ENCODE measurements at regions not wholly inside any gene's neighbourhood (a gene's known extent, or its start where the extent isn't known, plus 50 kb on each side); places are given as distances from the start of the nearest gene placed in this dataset.
"Not testable (repeated sequence)": the region's sequence is repeated elsewhere in the genome, so short reads cannot be mapped to it uniquely, and the experiment has no call there.

DNA sequence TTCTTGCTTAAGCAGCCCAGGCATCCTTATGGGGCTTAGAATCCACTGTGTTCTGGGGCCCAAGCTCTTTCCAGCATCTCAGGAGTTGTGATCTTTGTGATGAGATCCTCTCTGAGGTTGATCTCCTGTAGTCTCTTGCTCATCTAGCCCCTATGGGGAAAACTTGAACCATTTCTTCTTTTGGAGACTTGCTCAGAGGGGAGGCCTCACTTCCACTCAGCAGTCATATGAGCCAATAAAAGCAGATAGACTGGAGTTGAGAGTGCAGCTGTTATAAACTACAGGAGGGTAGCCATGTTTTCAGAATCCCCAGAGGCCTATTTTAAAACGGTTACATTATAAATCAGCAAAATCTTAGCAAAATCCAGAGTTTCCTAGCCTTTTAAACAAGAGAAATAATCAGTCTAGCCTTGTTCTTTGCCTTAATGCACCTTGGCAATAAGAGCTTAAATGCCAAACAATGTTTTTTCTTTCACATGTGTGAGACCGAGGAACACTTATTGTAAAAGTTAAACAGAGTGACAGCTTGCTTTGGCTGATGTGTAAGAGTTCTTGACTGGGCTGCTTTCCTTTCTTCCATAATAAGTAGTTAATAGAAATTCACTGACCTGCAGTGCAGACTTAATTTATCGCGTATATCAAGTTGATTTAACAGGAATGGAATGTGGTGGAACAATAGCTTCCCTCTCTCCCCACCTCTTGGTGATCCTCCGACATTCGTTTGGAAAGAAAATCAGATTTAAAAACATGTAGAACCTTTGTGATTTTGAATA is 168.3 kb downstream of the NEDD1 start:
- Histone ChIP-seq H3K9me3 (ENCODE audit: control extremely low read depth in 1 of 3, control insufficient read depth in 2 of 3, insufficient read depth in 1 of 3, low read length in 2 of 3) (no peaks in the 10 kb centered on the region), H3K4me1 (ENCODE audit: control insufficient read depth in 2 of 2, insufficient read depth in 2 of 2, low read length in 2 of 2) (no peaks in the 10 kb centered on the region), H3K4me2 (replicated peaks; ENCODE audit: low read depth, low read length, poor library complexity, severe bottlenecking) (no peak overlapping the region), H3K27me3 (replicated peaks in 1 of 4; ENCODE audit: control extremely low read depth in 1 of 4, control insufficient read depth in 3 of 4, insufficient read depth in 4 of 4, low read length in 3 of 4) (no peaks in the 10 kb centered on the region), H2AFZ (ENCODE audit: insufficient read depth, low read depth, low read length, poor library complexity, severe bottlenecking) (no peak overlapping the region), H3K79me2 (ENCODE audit: control insufficient read depth, insufficient read depth, low read length) (no peaks in the 10 kb centered on the region), H4K20me1 (ENCODE audit: control insufficient read depth, insufficient read depth, low read length, poor library complexity, severe bottlenecking) (no peaks in the 10 kb centered on the region), H3K4me3 (ENCODE audit: control extremely low read depth in 1 of 5, extremely low read depth in 1 of 5, insufficient read depth in 1 of 5, low read depth in 2 of 5, low read length in 4 of 5) (no peak overlapping the region), H3K36me3 (replicated peaks in 1 of 2; ENCODE audit: control extremely low read depth in 1 of 2, control insufficient read depth in 1 of 2, extremely low read depth in 1 of 2, insufficient read depth in 2 of 2, low read length in 1 of 2) (no peaks in the 10 kb centered on the region), H3K9ac (ENCODE audit: low read length) (no peak overlapping the region), H3K27ac (ENCODE audit: low read length in 2 of 2) (no peak overlapping the region)
- no peaks in the 10 kb centered on the region for H3K9me3 Mint-ChIP-seq (ENCODE audit: insufficient read depth)
- DNase-seq = no peak
- TF ChIP-seq EZH2 (IDR thresholded peaks at IDR 0.05; ENCODE audit: borderline replicate concordance, insufficient read depth, low read depth, low read length, poor library complexity, severe bottlenecking) = no peak
- no peak for TF ChIP-seq CTCF (IDR thresholded peaks at IDR 0.05)
- intact Hi-C loops (cut with micrococcal nuclease) = no loop called here
- CTCF ChIA-PET = no interaction called here
- H3K4me3 Mint-ChIP-seq = no peak overlapping the region
- POLR2A ChIA-PET = no interaction called here
- no peaks in the 10 kb centered on the region for H3K27me3 Mint-ChIP-seq
- no CpG with 5 or more reads among the region's 6 CpGs for WGBS (ENCODE audit: insufficient coverage)
- H3K27ac Mint-ChIP-seq = no peak overlapping the region
- H3K4me1 Mint-ChIP-seq = no peaks in the 10 kb centered on the region
- ATAC-seq (ENCODE audit: low read depth) = no peak

GRCh38 chr12:97075934-97076630 is 169.0 kb downstream of the NEDD1 start:
- Histone ChIP-seq H3K27me3 (replicated peaks in 1 of 4; ENCODE audit: control extremely low read depth in 1 of 4, control insufficient read depth in 3 of 4, insufficient read depth in 4 of 4, low read length in 3 of 4) (no peaks in the 10 kb centered on the region), H3K9me3 (ENCODE audit: control extremely low read depth in 1 of 3, control insufficient read depth in 2 of 3, insufficient read depth in 1 of 3, low read length in 2 of 3) (no peaks in the 10 kb centered on the region), H3K4me2 (replicated peaks; ENCODE audit: low read depth, low read length, poor library complexity, severe bottlenecking) (no peak overlapping the region), H2AFZ (ENCODE audit: insufficient read depth, low read depth, low read length, poor library complexity, severe bottlenecking) (no peak overlapping the region), H3K27ac (ENCODE audit: low read length in 2 of 2) (no peak overlapping the region), H3K4me1 (ENCODE audit: control insufficient read depth in 2 of 2, insufficient read depth in 2 of 2, low read length in 2 of 2) (no peaks in the 10 kb centered on the region), H4K20me1 (ENCODE audit: control insufficient read depth, insufficient read depth, low read length, poor library complexity, severe bottlenecking) (no peaks in the 10 kb centered on the region), H3K36me3 (replicated peaks in 1 of 2; ENCODE audit: control extremely low read depth in 1 of 2, control insufficient read depth in 1 of 2, extremely low read depth in 1 of 2, insufficient read depth in 2 of 2, low read length in 1 of 2) (no peaks in the 10 kb centered on the region), H3K9ac (ENCODE audit: low read length) (no peak overlapping the region), H3K79me2 (ENCODE audit: control insufficient read depth, insufficient read depth, low read length) (no peaks in the 10 kb centered on the region), H3K4me3 (ENCODE audit: control extremely low read depth in 1 of 5, extremely low read depth in 1 of 5, insufficient read depth in 1 of 5, low read depth in 2 of 5, low read length in 4 of 5) (no peak overlapping the region)
- POLR2A ChIA-PET = no interaction called here
- intact Hi-C loops (cut with micrococcal nuclease) = no loop called here
- no peak overlapping the region for H3K27ac Mint-ChIP-seq
- CTCF ChIA-PET = no interaction called here
- no peaks in the 10 kb centered on the region for H3K27me3 Mint-ChIP-seq
- no peak overlapping the region for H3K4me3 Mint-ChIP-seq
- H3K9me3 Mint-ChIP-seq (ENCODE audit: insufficient read depth) = no peaks in the 10 kb centered on the region
- ATAC-seq (ENCODE audit: low read depth) = no peak
- WGBS (ENCODE audit: insufficient coverage) = no CpG with 5 or more reads among the region's 6 CpGs
- H3K4me1 Mint-ChIP-seq = no peaks in the 10 kb centered on the region
- DNase-seq = no peak
- TF ChIP-seq EZH2 (IDR thresholded peaks at IDR 0.05; ENCODE audit: borderline replicate concordance, insufficient read depth, low read depth, low read length, poor library complexity, severe bottlenecking) = no peak
- TF ChIP-seq CTCF (IDR thresholded peaks at IDR 0.05) = no peak

DNA sequence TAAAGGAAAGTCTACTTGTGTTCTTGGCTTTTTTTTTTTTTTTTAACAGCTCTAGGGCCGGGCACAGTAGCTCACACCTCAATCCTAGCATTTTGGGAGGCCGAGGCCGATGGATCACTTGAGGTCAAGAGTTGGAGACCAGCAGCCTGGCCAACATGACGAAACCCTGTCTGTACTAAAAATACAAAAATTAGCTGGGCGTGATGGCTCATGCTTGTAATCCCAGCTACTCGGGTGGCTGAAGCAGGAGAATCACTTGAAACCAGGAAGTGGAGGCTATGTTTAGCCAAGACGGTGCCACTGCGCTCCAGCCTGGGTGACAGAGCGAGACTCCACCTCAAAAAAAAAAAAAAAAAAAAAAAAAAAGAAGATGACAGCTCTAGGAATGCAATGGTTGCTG is 169.9 kb downstream of the NEDD1 start:
- H3K4me3 Mint-ChIP-seq; H3K4me2 ChIP-seq (replicated peaks; ENCODE audit: low read depth, low read length, poor library complexity, severe bottlenecking); intact Hi-C loops (cut with micrococcal nuclease); H3K27me3 Mint-ChIP-seq; H3K9me3 ChIP-seq (ENCODE audit: control extremely low read depth in 1 of 3, control insufficient read depth in 2 of 3, insufficient read depth in 1 of 3, low read length in 2 of 3); H3K79me2 ChIP-seq (ENCODE audit: control insufficient read depth, insufficient read depth, low read length); H3K4me1 Mint-ChIP-seq; H3K27ac ChIP-seq (ENCODE audit: low read length in 2 of 2); H3K27ac Mint-ChIP-seq; H3K9ac ChIP-seq (ENCODE audit: low read length); H3K4me1 ChIP-seq (ENCODE audit: control insufficient read depth in 2 of 2, insufficient read depth in 2 of 2, low read length in 2 of 2); ATAC-seq (ENCODE audit: low read depth); H4K20me1 ChIP-seq (ENCODE audit: control insufficient read depth, insufficient read depth, low read length, poor library complexity, severe bottlenecking); DNase-seq; POLR2A ChIA-PET; CTCF ChIA-PET; H3K36me3 ChIP-seq (replicated peaks in 1 of 2; ENCODE audit: control extremely low read depth in 1 of 2, control insufficient read depth in 1 of 2, extremely low read depth in 1 of 2, insufficient read depth in 2 of 2, low read length in 1 of 2); H3K27me3 ChIP-seq (replicated peaks in 1 of 4; ENCODE audit: control extremely low read depth in 1 of 4, control insufficient read depth in 3 of 4, insufficient read depth in 4 of 4, low read length in 3 of 4); H3K9me3 Mint-ChIP-seq (ENCODE audit: insufficient read depth); H2AFZ ChIP-seq (ENCODE audit: insufficient read depth, low read depth, low read length, poor library complexity, severe bottlenecking); H3K4me3 ChIP-seq (ENCODE audit: control extremely low read depth in 1 of 5, extremely low read depth in 1 of 5, insufficient read depth in 1 of 5, low read depth in 2 of 5, low read length in 4 of 5): not testable (repeated sequence)
- WGBS (ENCODE audit: insufficient coverage) = 83% methylated on average over 5 of the region's 9 CpGs

Data from B cell (primary cell).